Endothelial cell of umbilical vein (primary cell): ENCODE measurements at regions not wholly inside any gene's neighbourhood (a gene's known extent, or its start where the extent isn't known, plus 50 kb on each side); places are given as distances from the start of the nearest gene placed in this dataset.

Experiments used
- BruUV-seq: library from RNA; stranded (reverse); fragments of 400-500 nt; replicated peaks from 2 replicates; lab custom pipeline; 2021; lab: Mats Ljungman, UMichigan
- CTCF ChIA-PET: fragments of 300-600, 350-600 bp; sonication (Branson Sonifier 250); formaldehyde crosslinking; loops from one replicate; lab custom pipeline; 2021; ENCODE audit warnings: antibody characterized with exemption, inconsistent platforms; lab: Charles Lee
- POLR2A ChIA-PET: fragments of 300-600, 350-600 bp; sonication (Branson Sonifier 250); formaldehyde crosslinking; loops from one replicate; lab custom pipeline; 2021; ENCODE audit warnings: antibody characterized with exemption, inconsistent platforms; lab: Charles Lee
- DNase-seq: peaks from one replicate; pipeline ENCODE4 v3.0.0-alpha.2; 2011; ENCODE audit warnings: low read depth, low spot score
- FAIRE-seq: peaks from 2 replicates; lab custom pipeline; 2011; peaks lifted over from hg19 to GRCh38; lab: Jason Lieb, UNC
- H2AFZ ChIP-seq: 2 replicates; pipeline ENCODE4 v1.6.0; 2012; ENCODE audit warnings: low read depth, low read length, control low read depth, inconsistent platforms
- H3K27ac ChIP-seq: 2 replicates; pipeline ENCODE4 v1.5.1; 2011; ENCODE audit warnings: low read depth, mild to moderate bottlenecking, control low read depth, low read length, moderate library complexity; ENCODE audit not compliant: insufficient read depth
- H3K27me3 ChIP-seq, 2 experiments: 2 replicates each; pipeline versions ENCODE4 v1.6.0 to v1.6.1; 2011; ENCODE audit warnings: low read length in 2 of 2, mixed read lengths in 1 of 2; ENCODE audit not compliant: control insufficient read depth in 2 of 2, insufficient read depth in 2 of 2
- H3K36me3 ChIP-seq, 2 experiments: 2 replicates in 1 of 2; 3 replicates in 1 of 2; pipeline ENCODE4 v1.5.1; 2011; ENCODE audit warnings: low read length in 2 of 2, mild to moderate bottlenecking in 1 of 2, moderate library complexity in 1 of 2; ENCODE audit not compliant: control insufficient read depth in 2 of 2, insufficient read depth in 2 of 2; ENCODE audit errors: extremely low read depth in 1 of 2
- H3K4me1 ChIP-seq: 3 replicates; pipeline ENCODE4 v1.5.1; 2011; ENCODE audit warnings: mild to moderate bottlenecking, low read length; ENCODE audit not compliant: control insufficient read depth, insufficient read depth; ENCODE audit errors: extremely low read depth
- H3K4me2 ChIP-seq: 2 replicates; pipeline ENCODE4 v1.6.1; 2011; ENCODE audit warnings: low read length, control low read depth, mixed read lengths; ENCODE audit not compliant: insufficient read depth
- H3K4me3 ChIP-seq, 3 experiments: fragments of 200-600 bp in 1 of 3; sonication (generic), shearing (Covaris generic) in 1 of 3; replicated peaks in 1 of 3; 2 replicates each; pipeline ENCODE4 v1.5.1; 2011 to 2016; ENCODE audit warnings: control low read depth in 3 of 3, low read length in 3 of 3, mild to moderate bottlenecking in 2 of 3, inconsistent platforms in 1 of 3, low read depth in 1 of 3, moderate library complexity in 1 of 3; ENCODE audit not compliant: insufficient read depth in 1 of 3
- H3K79me2 ChIP-seq: 2 replicates; pipeline ENCODE4 v1.6.0; 2012; ENCODE audit warnings: low read length, inconsistent platforms; ENCODE audit not compliant: control insufficient read depth, insufficient read depth
- H3K9ac ChIP-seq: replicated peaks from 2 replicates; pipeline ENCODE3; 2011; ENCODE audit warnings: low read length, control low read depth; ENCODE audit not compliant: insufficient read depth; ENCODE audit errors: extremely low read depth
- H3K9me1 ChIP-seq: replicated peaks from 3 replicates; pipeline ENCODE4 v1.6.0; 2011; ENCODE audit warnings: mild to moderate bottlenecking, low read length; ENCODE audit not compliant: control insufficient read depth, insufficient read depth; ENCODE audit errors: extremely low read depth
- H3K9me3 ChIP-seq: replicated peaks from 2 replicates; pipeline ENCODE4 v1.5.1; 2012; ENCODE audit warnings: low read length, inconsistent platforms; ENCODE audit not compliant: control insufficient read depth, insufficient read depth
- H4K20me1 ChIP-seq: replicated peaks from 2 replicates; pipeline ENCODE3; 2011; ENCODE audit warnings: mild to moderate bottlenecking, low read length; ENCODE audit not compliant: control insufficient read depth, insufficient read depth; ENCODE audit errors: extremely low read depth
- EZH2 ChIP-seq: IDR thresholded peaks from 2 replicates; pipeline ENCODE4 v1.6.1; 2012; ENCODE audit warnings: borderline replicate concordance, low read depth, mild to moderate bottlenecking, moderate library complexity, low read length, inconsistent platforms; ENCODE audit not compliant: severe bottlenecking
- FOS ChIP-seq: IDR thresholded peaks from 2 replicates; pipeline ENCODE4 v1.6.1; 2011; ENCODE audit warnings: mild to moderate bottlenecking, low read length, moderate library complexity, borderline replicate concordance; ENCODE audit not compliant: insufficient read depth
- GATA2 ChIP-seq: IDR thresholded peaks from 2 replicates; pipeline ENCODE4 v1.7.0; 2011; ENCODE audit warnings: low read depth, mild to moderate bottlenecking, moderate library complexity, mixed read lengths, low read length; ENCODE audit not compliant: insufficient read length, insufficient read depth
- JUN ChIP-seq: IDR thresholded peaks from 2 replicates; pipeline ENCODE4 v1.6.1; 2011; ENCODE audit warnings: borderline replicate concordance, low read depth; ENCODE audit not compliant: insufficient read length, insufficient read depth
- MYC ChIP-seq: IDR thresholded peaks from one replicate; pipeline ENCODE4 v1.6.1; 2011; ENCODE audit warnings: mild to moderate bottlenecking, low read depth, low read length
- POLR2A ChIP-seq: IDR thresholded peaks from 2 replicates; pipeline ENCODE4 v1.6.1; 2012; ENCODE audit warnings: low read depth, mild to moderate bottlenecking, control low read depth, low read length
- POLR2AphosphoS5 ChIP-seq: IDR thresholded peaks from 2 replicates; pipeline ENCODE4 v1.6.1; 2012; ENCODE audit warnings: low read depth, mild to moderate bottlenecking, control low read depth, low read length, moderate library complexity; ENCODE audit not compliant: insufficient read depth
- dilution Hi-C: fragments of 300-500 bp; cut with MboI; formaldehyde crosslinking; loops from one replicate; pipeline ENCODE4 v1.15.0; 2019; ENCODE audit warnings: low sequenced_read_pairs; ENCODE audit not compliant: extremely low pct_ligation_motif_present
- intact Hi-C: fragments of 100-400 bp; cut with micrococcal nuclease; formaldehyde crosslinking; loops from one replicate; pipeline ENCODE4 v1.10.0; 2022
- TF ChIP-seq, protein P1 (sequence below), 2 donors: IDR thresholded peaks; 1 replicate in 1 of 2; 2 replicates in 1 of 2; pipeline ENCODE4 v1.5.1; 2011; ENCODE audit warnings: low read length in 2 of 2, mild to moderate bottlenecking in 2 of 2, moderate library complexity in 2 of 2, control low read depth in 1 of 2, inconsistent platforms in 1 of 2, low read depth in 1 of 2; ENCODE audit not compliant: insufficient read depth in 1 of 2; ENCODE audit errors: extremely low read depth in 1 of 2
- TF ChIP-seq, protein P2 (sequence below): IDR thresholded peaks from 2 replicates; pipeline ENCODE4 v1.6.1; 2011; ENCODE audit not compliant: insufficient read depth, insufficient read length

DNA sequence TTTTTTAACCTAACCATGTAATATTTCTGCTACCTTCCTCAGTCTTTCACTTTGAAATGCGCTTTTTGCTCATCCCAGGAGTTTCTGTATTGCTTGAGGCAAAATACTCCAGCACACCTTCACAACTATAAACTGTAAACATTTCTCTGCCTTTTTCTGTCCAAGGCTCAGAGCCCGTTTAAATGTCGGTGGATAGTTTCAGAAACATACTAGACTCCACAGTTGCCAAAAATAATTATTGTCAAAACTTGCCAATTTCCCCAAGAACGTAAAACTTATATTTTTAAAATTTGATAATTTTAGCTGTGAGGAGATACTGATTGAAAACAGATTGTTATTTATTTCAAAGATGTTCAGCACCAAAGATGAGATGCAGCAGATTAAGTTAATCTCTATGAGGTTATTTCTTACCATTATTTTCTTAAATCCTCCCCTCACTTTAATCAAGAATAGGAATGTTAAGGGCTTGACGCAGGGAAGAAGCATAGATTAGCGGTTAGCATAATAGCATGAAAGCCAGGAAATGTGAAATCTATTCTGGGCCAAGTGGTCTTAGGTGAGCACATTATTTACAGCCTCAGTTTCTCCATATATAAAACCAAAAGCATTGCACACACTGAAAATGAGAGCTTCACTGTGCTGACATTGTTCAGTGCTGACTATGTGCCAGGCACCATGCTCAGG, 91.5 kb upstream of the ESRRG start:
- Histone ChIP-seq H3K4me1 (no peaks in the 10 kb centered on the region), H3K79me2 (no peaks in the 10 kb centered on the region), H3K9ac (no peak overlapping the region), H3K4me2 (no peak overlapping the region), H4K20me1 (no peaks in the 10 kb centered on the region), H3K36me3 (no peaks in the 10 kb centered on the region), H3K27me3 (no peaks in the 10 kb centered on the region), H3K9me3 (no peaks in the 10 kb centered on the region), H2AFZ (no peak overlapping the region), H3K9me1 (no peaks in the 10 kb centered on the region), H3K4me3 (no peak overlapping the region), H3K27ac (no peak overlapping the region)
- no TSS peak for BruUV-seq
- no peak for TF ChIP-seq GATA2
- no peak for TF ChIP-seq MYC
- no peak for TF ChIP-seq JUN
- TF ChIP-seq FOS, result no peak
- TF ChIP-seq POLR2AphosphoS5, result no peak
- TF ChIP-seq, protein P1, sequence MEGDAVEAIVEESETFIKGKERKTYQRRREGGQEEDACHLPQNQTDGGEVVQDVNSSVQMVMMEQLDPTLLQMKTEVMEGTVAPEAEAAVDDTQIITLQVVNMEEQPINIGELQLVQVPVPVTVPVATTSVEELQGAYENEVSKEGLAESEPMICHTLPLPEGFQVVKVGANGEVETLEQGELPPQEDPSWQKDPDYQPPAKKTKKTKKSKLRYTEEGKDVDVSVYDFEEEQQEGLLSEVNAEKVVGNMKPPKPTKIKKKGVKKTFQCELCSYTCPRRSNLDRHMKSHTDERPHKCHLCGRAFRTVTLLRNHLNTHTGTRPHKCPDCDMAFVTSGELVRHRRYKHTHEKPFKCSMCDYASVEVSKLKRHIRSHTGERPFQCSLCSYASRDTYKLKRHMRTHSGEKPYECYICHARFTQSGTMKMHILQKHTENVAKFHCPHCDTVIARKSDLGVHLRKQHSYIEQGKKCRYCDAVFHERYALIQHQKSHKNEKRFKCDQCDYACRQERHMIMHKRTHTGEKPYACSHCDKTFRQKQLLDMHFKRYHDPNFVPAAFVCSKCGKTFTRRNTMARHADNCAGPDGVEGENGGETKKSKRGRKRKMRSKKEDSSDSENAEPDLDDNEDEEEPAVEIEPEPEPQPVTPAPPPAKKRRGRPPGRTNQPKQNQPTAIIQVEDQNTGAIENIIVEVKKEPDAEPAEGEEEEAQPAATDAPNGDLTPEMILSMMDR (IDR thresholded peaks at IDR 0.05; ENCODE audit: extremely low read depth in 1 of 2, insufficient read depth in 1 of 2, low read depth in 1 of 2, low read length in 2 of 2), result no peak
- TF ChIP-seq, protein P2, sequence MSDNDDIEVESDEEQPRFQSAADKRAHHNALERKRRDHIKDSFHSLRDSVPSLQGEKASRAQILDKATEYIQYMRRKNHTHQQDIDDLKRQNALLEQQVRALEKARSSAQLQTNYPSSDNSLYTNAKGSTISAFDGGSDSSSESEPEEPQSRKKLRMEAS, result no peak
- TF ChIP-seq POLR2A, result no peak
- TF ChIP-seq EZH2, result no peak
- dilution Hi-C loops, result no loop called here
- ChIA-PET POLR2A (no interaction called here), CTCF (no interaction called here)
- DNase-seq (no peak), FAIRE-seq (no peak)
- intact Hi-C loops, result no loop called here
